Stomach (tissue), 4 donors: ENCODE measurements at regions not wholly inside any gene's neighbourhood (a gene's known extent, or its start where the extent isn't known, plus 50 kb on each side); places are given as distances from the start of the nearest gene placed in this dataset.
"Not testable (repeated sequence)": the region's sequence is repeated elsewhere in the genome, so short reads cannot be mapped to it uniquely, and the experiment has no call there.

ENCODE experiments used
- EP300 ChIP-seq: sonication (generic); formaldehyde crosslinking; IDR thresholded peaks from one replicate; pipeline ENCODE4 v1.6.1; 2017; ENCODE audit warnings: antibody characterized with exemption
- POLR2AphosphoS5 ChIP-seq, 3 donors: sonication (generic); formaldehyde crosslinking; IDR thresholded peaks; one replicate each; pipeline ENCODE4 v1.6.1; 2016; ENCODE audit warnings: antibody characterized with exemption in 3 of 3
- TF ChIP-seq, protein P1 (sequence below), 7 experiments: fragments of 450-650 bp in 4 of 7; fragments of 200-600 bp in 3 of 7; sonication (generic) in 3 of 7; IDR thresholded peaks; one replicate each; pipeline ENCODE4 v1.5.1; 2016 to 2019; ENCODE audit warnings: antibody characterized with exemption in 7 of 7, control low read depth in 2 of 7, mild to moderate bottlenecking in 1 of 7

DNA sequence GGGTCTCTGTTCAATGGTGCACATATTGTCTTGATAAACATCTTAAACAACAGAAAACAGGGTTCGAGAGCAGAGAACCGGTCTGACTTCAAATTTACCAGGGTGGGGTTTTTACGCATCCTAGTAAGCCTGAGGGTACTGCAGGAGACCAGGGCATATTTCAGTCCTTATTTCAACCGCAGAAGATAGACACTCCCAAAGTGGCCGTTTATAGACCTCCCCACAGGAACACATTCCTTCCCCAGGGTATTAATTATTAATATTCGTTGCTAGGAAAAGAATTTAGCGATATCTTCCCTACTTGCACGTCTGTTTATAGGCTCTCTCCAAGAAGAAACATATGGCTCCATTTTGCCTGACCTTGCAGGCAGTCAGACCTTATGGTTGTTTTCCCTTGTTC lies 1063.2 kb downstream of the DNAJB9 start:
- TF ChIP-seq, protein P1, sequence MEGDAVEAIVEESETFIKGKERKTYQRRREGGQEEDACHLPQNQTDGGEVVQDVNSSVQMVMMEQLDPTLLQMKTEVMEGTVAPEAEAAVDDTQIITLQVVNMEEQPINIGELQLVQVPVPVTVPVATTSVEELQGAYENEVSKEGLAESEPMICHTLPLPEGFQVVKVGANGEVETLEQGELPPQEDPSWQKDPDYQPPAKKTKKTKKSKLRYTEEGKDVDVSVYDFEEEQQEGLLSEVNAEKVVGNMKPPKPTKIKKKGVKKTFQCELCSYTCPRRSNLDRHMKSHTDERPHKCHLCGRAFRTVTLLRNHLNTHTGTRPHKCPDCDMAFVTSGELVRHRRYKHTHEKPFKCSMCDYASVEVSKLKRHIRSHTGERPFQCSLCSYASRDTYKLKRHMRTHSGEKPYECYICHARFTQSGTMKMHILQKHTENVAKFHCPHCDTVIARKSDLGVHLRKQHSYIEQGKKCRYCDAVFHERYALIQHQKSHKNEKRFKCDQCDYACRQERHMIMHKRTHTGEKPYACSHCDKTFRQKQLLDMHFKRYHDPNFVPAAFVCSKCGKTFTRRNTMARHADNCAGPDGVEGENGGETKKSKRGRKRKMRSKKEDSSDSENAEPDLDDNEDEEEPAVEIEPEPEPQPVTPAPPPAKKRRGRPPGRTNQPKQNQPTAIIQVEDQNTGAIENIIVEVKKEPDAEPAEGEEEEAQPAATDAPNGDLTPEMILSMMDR (IDR thresholded peaks at IDR 0.05), result not testable (repeated sequence)
- TF ChIP-seq EP300; POLR2AphosphoS5 (IDR thresholded peaks at IDR 0.05): not testable (repeated sequence)
